Vagina (tissue), 2 donors: ENCODE measurements at regions not wholly inside any gene's neighbourhood (a gene's known extent, or its start where the extent isn't known, plus 50 kb on each side); places are given as distances from the start of the nearest gene placed in this dataset.
"Not testable (repeated sequence)": the region's sequence is repeated elsewhere in the genome, so short reads cannot be mapped to it uniquely, and the experiment has no call there.

Source experiments
- DNase-seq, 2 donors: peaks; one replicate each; pipeline ENCODE4 v3.0.0-alpha.2; 2017; ENCODE audit errors: extremely low spot score in 2 of 2
- H3K27ac ChIP-seq: fragments of 200-600 bp; sonication (generic); one replicate; pipeline ENCODE4 v1.5.1; 2019
- H3K27me3 ChIP-seq: fragments of 200-600 bp; sonication (generic); one replicate; pipeline ENCODE4 v1.5.1; 2019
- H3K36me3 ChIP-seq, 2 donors: fragments of 200-600 bp; sonication (generic); one replicate each; pipeline ENCODE4 v1.5.1; 2017 to 2019
- H3K4me1 ChIP-seq: fragments of 200-600 bp; sonication (generic); one replicate; pipeline ENCODE4 v1.5.1; 2019
- H3K4me3 ChIP-seq, 2 donors: fragments of 200-600 bp; sonication (generic); 1 replicate in 1 of 2; 2 replicates in 1 of 2; pipeline ENCODE4 v1.5.1; 2016 to 2019
- H3K9me3 ChIP-seq: fragments of 200-600 bp; sonication (generic); one replicate; pipeline ENCODE4 v1.5.1; 2019
- POLR2A ChIP-seq, 2 donors: fragments of 450-650 bp; IDR thresholded peaks; one replicate each; pipeline ENCODE4 v1.6.1; 2017; ENCODE audit warnings: antibody characterized with exemption in 2 of 2, mild to moderate bottlenecking in 2 of 2, moderate library complexity in 2 of 2
- POLR2AphosphoS5 ChIP-seq, 2 donors: sonication (generic); formaldehyde crosslinking; IDR thresholded peaks; one replicate each; pipeline ENCODE4 v1.9.0; 2017; ENCODE audit warnings: antibody characterized with exemption in 2 of 2, mild to moderate bottlenecking in 2 of 2, low read depth in 1 of 2; ENCODE audit not compliant: insufficient read depth in 1 of 2
- intact Hi-C: fragments of 100-400 bp; cut with DNase I; formaldehyde crosslinking; loops from one replicate; pipeline ENCODE4 v1.15.1; 2023
- TF ChIP-seq, protein P1 (sequence below), 3 experiments: fragments of 450-650 bp in 2 of 3; fragments of 200-600 bp in 1 of 3; sonication (generic) in 1 of 3; IDR thresholded peaks; one replicate each; pipeline ENCODE4 v1.5.1; 2017 to 2019; ENCODE audit warnings: antibody characterized with exemption in 3 of 3, mild to moderate bottlenecking in 2 of 3, moderate library complexity in 2 of 3

DNA sequence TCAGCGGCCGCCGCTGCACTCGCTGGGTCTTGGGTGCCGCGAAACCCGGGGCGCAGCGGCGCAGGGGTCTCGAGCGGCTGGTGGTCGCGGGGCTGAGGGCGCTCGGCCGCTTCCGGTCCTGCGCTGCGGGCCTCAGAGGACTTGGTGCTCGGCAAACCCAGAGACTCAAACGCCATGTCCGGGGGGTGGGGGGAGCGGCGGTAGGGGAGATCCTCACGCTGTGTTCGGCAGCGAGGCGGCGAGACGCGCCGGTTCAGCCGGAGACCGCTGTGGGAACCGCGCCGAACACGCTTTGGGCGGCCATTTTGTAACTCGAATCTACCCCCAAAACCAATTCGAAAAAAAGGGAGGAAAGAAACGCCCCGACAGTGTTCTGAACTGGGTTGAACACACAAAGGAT lies 317.5 kb upstream of the CDH18 start:
- DNase-seq, result no peak
- TF ChIP-seq POLR2AphosphoS5 (IDR thresholded peaks at IDR 0.05; ENCODE audit: insufficient read depth in 1 of 2, low read depth in 1 of 2) (no peak), POLR2A (IDR thresholded peaks at IDR 0.05) (no peak)
- TF ChIP-seq, protein P1, sequence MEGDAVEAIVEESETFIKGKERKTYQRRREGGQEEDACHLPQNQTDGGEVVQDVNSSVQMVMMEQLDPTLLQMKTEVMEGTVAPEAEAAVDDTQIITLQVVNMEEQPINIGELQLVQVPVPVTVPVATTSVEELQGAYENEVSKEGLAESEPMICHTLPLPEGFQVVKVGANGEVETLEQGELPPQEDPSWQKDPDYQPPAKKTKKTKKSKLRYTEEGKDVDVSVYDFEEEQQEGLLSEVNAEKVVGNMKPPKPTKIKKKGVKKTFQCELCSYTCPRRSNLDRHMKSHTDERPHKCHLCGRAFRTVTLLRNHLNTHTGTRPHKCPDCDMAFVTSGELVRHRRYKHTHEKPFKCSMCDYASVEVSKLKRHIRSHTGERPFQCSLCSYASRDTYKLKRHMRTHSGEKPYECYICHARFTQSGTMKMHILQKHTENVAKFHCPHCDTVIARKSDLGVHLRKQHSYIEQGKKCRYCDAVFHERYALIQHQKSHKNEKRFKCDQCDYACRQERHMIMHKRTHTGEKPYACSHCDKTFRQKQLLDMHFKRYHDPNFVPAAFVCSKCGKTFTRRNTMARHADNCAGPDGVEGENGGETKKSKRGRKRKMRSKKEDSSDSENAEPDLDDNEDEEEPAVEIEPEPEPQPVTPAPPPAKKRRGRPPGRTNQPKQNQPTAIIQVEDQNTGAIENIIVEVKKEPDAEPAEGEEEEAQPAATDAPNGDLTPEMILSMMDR (IDR thresholded peaks at IDR 0.05), result no peak
- H3K27me3 ChIP-seq, result no peaks in the 10 kb centered on the region
- H3K9me3 ChIP-seq, result no peaks in the 10 kb centered on the region
- H3K36me3 ChIP-seq, result no peaks in the 10 kb centered on the region
- no peaks in the 10 kb centered on the region for H3K4me1 ChIP-seq
- H3K27ac ChIP-seq, result no peak overlapping the region
- intact Hi-C loops, result no loop called here
- no peak overlapping the region for H3K4me3 ChIP-seq

DNA sequence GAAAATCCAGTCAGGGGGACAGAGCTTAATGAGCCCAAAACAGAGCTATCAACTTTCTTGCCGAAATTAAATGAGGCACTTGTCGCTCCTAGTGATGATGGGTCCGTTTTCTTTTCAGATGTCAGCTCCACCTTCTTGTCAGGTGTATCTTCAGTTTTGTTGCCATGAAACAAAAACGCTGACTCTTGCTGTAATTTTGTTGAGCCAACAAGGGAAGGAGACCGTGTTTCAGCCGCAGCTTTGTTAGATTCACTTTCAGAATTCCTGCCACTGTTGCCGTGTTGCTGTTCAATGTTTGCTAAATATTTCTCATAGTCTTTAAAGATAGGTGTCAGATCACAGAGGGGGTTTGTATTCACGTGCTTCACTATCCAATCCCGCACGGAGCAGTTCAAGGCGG lies 316.6 kb upstream of the CDH18 start:
- DNase-seq, H3K4me3 ChIP-seq, H3K4me1 ChIP-seq, H3K27me3 ChIP-seq, H3K27ac ChIP-seq, H3K9me3 ChIP-seq, H3K36me3 ChIP-seq, intact Hi-C loops: not testable (repeated sequence)

DNA sequence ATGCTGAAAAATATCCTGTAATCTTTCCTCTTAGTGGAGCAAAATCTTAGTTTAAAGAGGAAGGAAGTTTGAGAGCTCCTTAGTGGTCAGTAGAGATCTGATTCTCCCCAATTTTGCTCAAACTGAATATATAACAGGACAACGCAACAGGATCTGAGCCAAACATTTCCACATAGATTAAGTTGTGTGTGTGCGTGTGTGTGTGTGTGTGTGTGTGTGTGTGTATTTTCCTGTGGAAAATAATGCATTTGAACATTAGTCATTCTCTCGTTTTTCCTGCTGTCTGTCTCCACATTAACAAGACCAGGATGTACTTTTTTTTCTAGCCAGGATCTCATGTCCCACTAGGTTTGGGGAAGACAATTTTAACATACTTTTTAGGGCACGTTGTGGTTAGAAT lies 312.1 kb upstream of the CDH18 start:
- H3K4me1 ChIP-seq, result no peaks in the 10 kb centered on the region
- H3K27me3 ChIP-seq, result no peaks in the 10 kb centered on the region
- DNase-seq, result no peak
- no peaks in the 10 kb centered on the region for H3K36me3 ChIP-seq
- TF ChIP-seq, protein P1 (IDR thresholded peaks at IDR 0.05), result no peak
- TF ChIP-seq POLR2AphosphoS5 (IDR thresholded peaks at IDR 0.05; ENCODE audit: insufficient read depth in 1 of 2, low read depth in 1 of 2) (no peak), POLR2A (IDR thresholded peaks at IDR 0.05) (no peak)
- H3K27ac ChIP-seq, result no peak overlapping the region
- H3K4me3 ChIP-seq, result no peak overlapping the region
- H3K9me3 ChIP-seq, result no peaks in the 10 kb centered on the region
- intact Hi-C loops, result no loop called here

DNA sequence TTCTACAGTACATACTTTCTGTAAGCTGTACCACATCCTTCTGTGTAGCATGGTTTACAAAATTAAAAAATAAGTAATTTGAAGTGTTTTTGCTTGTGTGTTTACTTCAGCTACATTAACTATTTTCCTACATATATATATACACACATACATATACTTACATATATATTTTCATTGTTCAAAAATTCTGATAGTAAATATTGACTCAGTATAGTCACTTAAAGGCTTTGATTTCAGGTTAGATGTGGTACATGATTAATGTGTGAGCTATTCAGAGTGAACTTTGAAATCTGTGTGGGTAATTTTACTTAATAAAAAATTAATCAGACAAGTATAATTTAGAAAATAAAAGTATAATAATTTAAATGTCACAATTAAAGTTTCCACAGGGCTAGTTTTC lies 306.7 kb upstream of the CDH18 start:
- H3K27me3 ChIP-seq, result no peaks in the 10 kb centered on the region
- no peaks in the 10 kb centered on the region for H3K4me1 ChIP-seq
- DNase-seq, result no peak
- intact Hi-C loops, result no loop called here
- TF ChIP-seq POLR2AphosphoS5 (IDR thresholded peaks at IDR 0.05; ENCODE audit: insufficient read depth in 1 of 2, low read depth in 1 of 2), result no peak
- TF ChIP-seq, protein P1 (IDR thresholded peaks at IDR 0.05), result no peak
- TF ChIP-seq POLR2A (IDR thresholded peaks at IDR 0.05), result no peak
- no peak overlapping the region for H3K4me3 ChIP-seq
- H3K27ac ChIP-seq, result no peak overlapping the region
- H3K36me3 ChIP-seq, result no peaks in the 10 kb centered on the region
- no peaks in the 10 kb centered on the region for H3K9me3 ChIP-seq

DNA sequence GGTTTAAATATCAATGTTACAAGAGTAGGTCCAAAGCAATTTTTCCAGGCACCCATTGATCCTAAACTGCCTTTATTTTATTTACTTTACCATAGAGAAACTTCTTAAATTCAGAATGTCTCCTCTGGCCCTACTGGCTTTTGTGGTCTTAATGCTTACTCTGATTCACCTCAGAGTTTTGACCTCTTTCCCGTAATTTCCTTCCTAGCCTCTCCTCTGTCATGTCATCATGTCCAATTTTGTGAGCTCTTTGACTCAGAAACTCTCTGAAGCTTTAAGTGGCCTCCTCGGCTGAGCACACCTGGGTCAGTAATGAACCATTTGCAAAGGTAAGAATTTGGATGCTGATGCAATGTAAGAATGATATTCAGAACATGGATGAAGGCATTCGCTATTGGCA lies 303.8 kb upstream of the CDH18 start:
- Histone ChIP-seq H3K27ac (no peak overlapping the region), H3K9me3 (no peaks in the 10 kb centered on the region), H3K36me3 (no peaks in the 10 kb centered on the region), H3K4me3 (no peak overlapping the region), H3K27me3 (no peaks in the 10 kb centered on the region), H3K4me1 (no peaks in the 10 kb centered on the region)
- TF ChIP-seq, protein P1 (IDR thresholded peaks at IDR 0.05), result no peak
- no peak for TF ChIP-seq POLR2AphosphoS5 (IDR thresholded peaks at IDR 0.05; ENCODE audit: insufficient read depth in 1 of 2, low read depth in 1 of 2)
- no peak for TF ChIP-seq POLR2A (IDR thresholded peaks at IDR 0.05)
- DNase-seq, result no peak
- intact Hi-C loops, result no loop called here

DNA sequence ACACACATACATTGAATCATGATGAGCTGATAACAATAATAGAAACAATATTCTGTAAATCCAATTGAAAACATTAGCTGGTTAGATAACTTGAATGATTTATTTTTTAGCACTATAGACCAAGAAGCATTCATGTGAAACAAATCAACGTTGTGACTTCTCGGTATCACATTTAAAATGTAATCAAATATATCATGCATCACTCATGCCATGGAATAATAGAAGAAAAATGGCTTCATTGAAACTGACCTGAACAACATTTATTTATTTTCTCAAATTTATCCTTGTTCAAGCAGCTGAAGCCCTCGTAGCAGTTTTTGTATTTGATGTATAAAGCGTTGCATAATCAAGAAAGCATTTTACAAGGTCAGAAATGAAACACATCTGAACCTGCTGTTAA lies 299.6 kb upstream of the CDH18 start:
- H3K27ac ChIP-seq, result no peak overlapping the region
- H3K27me3 ChIP-seq, result no peaks in the 10 kb centered on the region
- intact Hi-C loops, result no loop called here
- no peak for DNase-seq
- no peaks in the 10 kb centered on the region for H3K36me3 ChIP-seq
- H3K4me1 ChIP-seq, result no peaks in the 10 kb centered on the region
- H3K9me3 ChIP-seq, result no peaks in the 10 kb centered on the region
- H3K4me3 ChIP-seq, result no peak overlapping the region
- no peak for TF ChIP-seq POLR2AphosphoS5 (IDR thresholded peaks at IDR 0.05; ENCODE audit: insufficient read depth in 1 of 2, low read depth in 1 of 2)
